ENCODE measurements at regions not wholly inside any gene's neighbourhood (a gene's known extent, or its start where the extent isn't known, plus 50 kb on each side); places are given as distances from the start of the nearest gene placed in this dataset.

DNA sequence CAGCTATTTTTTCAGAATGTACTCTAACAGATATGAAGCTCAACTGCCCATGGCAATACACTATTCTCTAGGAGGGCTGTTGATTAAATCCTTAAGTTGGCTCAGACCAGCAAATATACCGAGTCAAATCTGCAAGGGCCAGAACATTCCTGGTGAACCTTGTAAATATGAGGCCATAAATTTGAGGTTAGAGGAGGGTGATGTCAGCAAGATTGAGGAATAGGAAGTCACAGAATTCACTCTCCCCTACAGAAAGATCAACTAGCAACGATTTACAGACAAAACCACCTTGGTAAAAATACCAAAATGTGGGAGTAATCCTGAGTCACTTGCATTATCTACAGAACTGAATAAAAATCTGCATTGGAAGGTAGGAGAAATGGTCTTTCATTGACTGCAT, 399.3 kb downstream of the GPM6A start:
- H3K4me1 Mint-ChIP-seq: no peaks in the 10 kb centered on the region
- H3K9me3 Mint-ChIP-seq: peaks cover 9 to 16% of the 10 kb centered on the region in 2 donors
- H3K4me3 Mint-ChIP-seq: no peak overlapping the region
- no peak for ATAC-seq
- H3K27me3 Mint-ChIP-seq: no peaks in the 10 kb centered on the region
- DNase-seq: no peak
- H3K27ac Mint-ChIP-seq: no peak overlapping the region

DNA sequence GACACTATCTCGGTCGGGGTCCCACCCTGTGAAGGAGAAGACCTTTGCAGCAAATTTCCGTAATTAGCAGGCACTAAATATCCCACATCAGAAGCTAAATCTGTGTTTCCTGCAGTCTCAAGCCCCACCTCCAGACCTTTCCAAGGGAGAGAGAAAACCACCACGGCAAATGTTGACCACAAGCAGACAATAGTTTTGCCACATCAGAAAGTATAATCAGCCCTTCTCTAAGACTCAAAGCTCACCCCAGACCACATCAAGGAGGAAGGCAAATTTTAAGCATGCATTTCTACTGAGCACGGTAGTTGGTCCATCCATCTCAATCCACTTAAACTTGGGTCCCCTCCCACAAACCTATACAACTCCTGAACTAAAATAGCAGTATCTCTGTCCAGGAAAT, 398.5 kb downstream of the GPM6A start:
- Mint-ChIP-seq H3K27ac (no peak overlapping the region), H3K4me3 (no peak overlapping the region)

DNA sequence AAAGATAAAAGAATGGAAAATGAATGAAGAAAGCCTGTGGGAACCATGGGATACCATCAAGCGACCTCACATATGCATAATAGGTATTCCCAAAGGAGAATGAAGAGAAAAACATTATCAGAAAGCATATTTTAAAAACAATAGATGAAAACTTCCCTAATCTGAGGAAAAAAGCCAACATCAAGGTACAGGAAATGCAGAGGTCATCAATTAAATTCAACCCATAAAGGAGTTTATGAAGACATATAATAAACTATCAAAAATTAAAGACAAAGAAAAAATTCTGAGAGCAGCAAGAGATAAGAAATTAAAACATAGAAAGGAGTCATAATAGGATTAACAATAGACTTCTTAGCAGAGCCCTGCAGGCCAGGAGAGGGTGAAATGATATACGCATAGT, 397.5 kb downstream of the GPM6A start:
- Mint-ChIP-seq H3K27me3 (no peaks in the 10 kb centered on the region), H3K4me1 (no peaks in the 10 kb centered on the region), H3K9me3 (peaks cover 9 to 16% of the 10 kb centered on the region in 2 donors), H3K27ac (no peak overlapping the region), H3K4me3 (no peak overlapping the region)
- no peak for DNase-seq
- ATAC-seq: no peak

More for the DNA sequence above, 398.5 kb downstream of the GPM6A start:
- H3K4me1 Mint-ChIP-seq: no peaks in the 10 kb centered on the region
- H3K27me3 Mint-ChIP-seq: no peaks in the 10 kb centered on the region
- peaks cover 9 to 16% of the 10 kb centered on the region in 2 donors for H3K9me3 Mint-ChIP-seq
- DNase-seq (no peak), ATAC-seq (no peak)

DNA sequence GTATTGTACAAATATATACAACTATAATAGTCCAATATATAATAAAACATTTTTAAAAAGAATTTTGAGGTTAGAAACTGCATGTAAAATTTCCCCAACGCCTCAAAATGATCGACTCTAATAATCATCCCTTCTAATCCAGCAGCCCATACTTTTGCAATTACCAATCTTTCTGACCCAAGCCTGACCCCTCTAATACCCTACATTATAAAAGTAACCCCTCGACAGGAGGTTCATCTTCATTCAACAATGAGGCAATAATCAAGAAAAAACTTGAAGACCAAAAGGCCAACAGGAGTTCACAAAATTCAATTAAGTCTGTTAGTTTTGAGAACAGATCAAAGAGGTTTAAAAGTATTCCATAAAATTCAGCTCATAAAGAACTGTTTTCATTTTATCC, 393.5 kb downstream of the GPM6A start:
- ATAC-seq (no peak), DNase-seq (no peak)
- Mint-ChIP-seq H3K4me3 (no peak overlapping the region), H3K27ac (no peak overlapping the region), H3K27me3 (no peaks in the 10 kb centered on the region), H3K4me1 (no peaks in the 10 kb centered on the region), H3K9me3 (peaks cover 4 to 9% of the 10 kb centered on the region in 2 donors)

DNA sequence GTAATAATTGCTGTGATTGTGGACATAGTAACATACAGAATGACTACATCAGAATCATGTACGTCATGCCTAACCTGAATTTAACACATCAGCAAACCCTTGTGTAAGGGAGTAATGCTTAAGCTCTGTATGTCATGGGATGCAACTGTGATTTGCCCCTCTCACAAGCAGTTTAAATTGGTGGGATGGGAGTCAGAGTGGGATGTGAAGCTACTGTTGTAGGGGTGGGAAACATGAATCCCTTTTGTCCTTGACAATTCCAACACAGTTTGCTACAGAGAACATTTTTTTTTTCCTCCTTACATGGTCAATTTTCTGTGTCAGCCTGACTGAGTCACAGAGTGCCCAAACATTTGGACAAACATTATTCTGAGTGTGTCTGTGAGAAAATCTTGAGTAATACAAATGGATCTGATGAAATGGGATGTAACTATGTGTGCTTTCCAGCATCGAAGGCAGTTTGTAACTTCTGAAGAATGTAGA, 392.8 kb downstream of the GPM6A start:
- ATAC-seq: no peak

DNA sequence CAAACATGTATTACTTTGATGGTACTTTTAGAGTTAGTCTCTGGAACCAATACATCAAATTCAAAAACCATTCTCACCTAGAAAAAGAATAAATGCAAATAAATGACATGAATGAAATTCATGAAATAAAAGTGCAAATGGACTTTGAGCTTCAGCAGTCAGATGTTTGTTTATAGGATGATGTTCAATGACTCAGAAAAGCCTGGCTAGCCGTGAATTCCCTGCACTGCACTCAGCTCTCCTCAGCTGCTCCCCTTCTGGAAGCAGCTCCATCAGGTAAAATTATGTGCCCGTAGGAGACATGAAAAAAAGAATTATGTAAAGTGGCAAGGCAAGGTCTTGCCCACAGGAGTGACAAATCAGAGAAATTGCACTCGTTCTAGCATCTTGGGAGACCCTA, 390.6 kb downstream of the GPM6A start:
- Mint-ChIP-seq H3K4me1 (no peaks in the 10 kb centered on the region), H3K27ac (no peak overlapping the region), H3K9me3 (no peaks in the 10 kb centered on the region), H3K4me3 (no peak overlapping the region), H3K27me3 (no peaks in the 10 kb centered on the region)
- no peak for DNase-seq
- ATAC-seq: no peak

More for the DNA sequence above, 392.8 kb downstream of the GPM6A start:
- H3K27ac Mint-ChIP-seq: no peak overlapping the region
- H3K27me3 Mint-ChIP-seq: no peaks in the 10 kb centered on the region
- no peak overlapping the region for H3K4me3 Mint-ChIP-seq
- peaks cover 0 to 8% of the 10 kb centered on the region in 2 donors for H3K9me3 Mint-ChIP-seq
- H3K4me1 Mint-ChIP-seq: no peaks in the 10 kb centered on the region
- no peak for DNase-seq

DNA sequence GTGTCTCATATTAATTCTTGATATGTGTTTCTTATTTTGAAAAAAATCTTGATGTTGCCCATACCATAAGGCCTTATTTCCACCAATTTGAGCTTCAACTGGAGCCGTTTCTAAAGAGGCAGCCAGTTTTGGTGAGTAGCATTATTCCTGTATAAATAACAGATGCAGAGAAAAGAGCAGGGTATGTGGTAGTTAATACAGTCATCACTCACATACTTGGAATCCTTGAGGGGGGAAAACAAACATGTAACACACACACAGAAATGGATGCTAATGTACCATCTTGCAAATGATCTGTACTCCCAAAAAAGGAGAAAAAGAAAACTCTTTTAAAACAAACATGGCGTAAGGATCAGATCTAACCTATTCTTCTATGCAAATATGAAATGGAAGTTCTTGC, 389.7 kb downstream of the GPM6A start:
- Mint-ChIP-seq H3K27ac (no peak overlapping the region), H3K4me1 (no peaks in the 10 kb centered on the region), H3K27me3 (no peaks in the 10 kb centered on the region), H3K4me3 (no peak overlapping the region), H3K9me3 (no peaks in the 10 kb centered on the region)
- DNase-seq: no peak
- ATAC-seq: no peak

DNA sequence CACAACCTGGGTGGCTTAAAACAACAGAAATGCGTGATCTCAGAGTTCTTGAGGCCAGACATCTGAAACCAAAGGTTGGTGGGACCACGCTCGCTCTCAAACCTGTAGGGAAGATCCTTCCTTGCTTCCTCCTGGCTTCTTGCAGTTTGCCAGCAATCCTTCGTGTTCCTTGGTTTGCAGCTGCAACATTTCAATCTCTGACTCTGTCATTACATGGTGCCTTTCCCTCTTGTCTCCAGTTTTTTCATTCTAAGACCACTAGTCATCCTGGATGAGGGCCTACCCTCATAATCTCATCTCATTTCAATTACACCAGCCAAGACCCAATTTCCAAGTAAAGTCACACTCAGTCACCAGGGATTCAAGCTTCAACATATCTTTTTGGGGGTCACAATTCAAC, 388.0 kb downstream of the GPM6A start:
- Mint-ChIP-seq H3K4me1 (no peaks in the 10 kb centered on the region), H3K27ac (no peak overlapping the region), H3K4me3 (no peak overlapping the region), H3K27me3 (no peaks in the 10 kb centered on the region), H3K9me3 (no peaks in the 10 kb centered on the region)
- ATAC-seq (no peak), DNase-seq (no peak)

DNA sequence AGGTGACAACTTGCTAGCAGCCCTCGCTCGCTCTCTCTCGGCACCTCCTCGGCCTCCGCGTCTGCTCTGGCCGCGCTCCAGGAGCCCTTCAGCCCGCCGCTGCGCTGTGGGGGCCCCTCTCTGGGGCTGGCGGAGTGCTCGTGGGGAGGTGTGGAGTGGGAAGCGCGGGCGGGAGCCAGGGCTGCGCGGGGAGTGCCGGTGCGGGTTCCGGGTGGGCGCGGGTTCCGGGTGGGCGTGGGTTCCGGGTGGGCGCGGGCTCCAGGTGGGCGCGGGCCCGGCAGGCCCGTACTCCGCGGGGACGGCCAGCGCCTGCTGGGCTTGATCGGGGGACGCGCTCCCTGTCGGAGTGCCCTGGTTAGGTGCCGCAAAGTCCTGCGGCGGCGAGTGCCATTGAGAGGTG, 384.3 kb downstream of the GPM6A start:
- Mint-ChIP-seq H3K9me3 (peaks cover 0 to 4% of the 10 kb centered on the region in 2 donors), H3K27me3 (no peaks in the 10 kb centered on the region), H3K4me3 (no peak overlapping the region), H3K4me1 (no peaks in the 10 kb centered on the region), H3K27ac (no peak overlapping the region)
- ATAC-seq (peak; percentile 80), DNase-seq (no peak)

DNA sequence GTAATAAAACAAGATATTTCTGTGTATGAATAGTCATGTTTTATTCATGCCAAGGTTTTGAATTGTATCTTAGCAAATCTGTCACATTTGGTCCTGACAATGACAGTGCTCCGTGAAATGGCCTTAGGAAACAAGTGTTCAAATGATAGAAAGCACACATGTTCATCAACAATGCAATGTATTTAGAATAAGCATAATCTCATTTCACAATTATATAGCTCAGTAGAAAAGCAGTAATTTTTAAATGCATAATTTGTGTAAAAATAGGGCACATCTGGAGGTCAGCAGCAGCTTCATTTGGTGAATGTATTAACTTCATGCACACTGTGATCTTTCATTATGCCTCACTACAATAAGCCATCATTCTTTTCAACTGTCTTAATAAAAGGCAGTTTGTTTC, 380.4 kb downstream of the GPM6A start:
- no peak for DNase-seq
- Mint-ChIP-seq H3K27me3 (no peaks in the 10 kb centered on the region), H3K4me1 (no peaks in the 10 kb centered on the region), H3K4me3 (no peak overlapping the region), H3K9me3 (peaks cover 0 to 4% of the 10 kb centered on the region in 2 donors), H3K27ac (no peak overlapping the region)
- no peak for ATAC-seq

DNA sequence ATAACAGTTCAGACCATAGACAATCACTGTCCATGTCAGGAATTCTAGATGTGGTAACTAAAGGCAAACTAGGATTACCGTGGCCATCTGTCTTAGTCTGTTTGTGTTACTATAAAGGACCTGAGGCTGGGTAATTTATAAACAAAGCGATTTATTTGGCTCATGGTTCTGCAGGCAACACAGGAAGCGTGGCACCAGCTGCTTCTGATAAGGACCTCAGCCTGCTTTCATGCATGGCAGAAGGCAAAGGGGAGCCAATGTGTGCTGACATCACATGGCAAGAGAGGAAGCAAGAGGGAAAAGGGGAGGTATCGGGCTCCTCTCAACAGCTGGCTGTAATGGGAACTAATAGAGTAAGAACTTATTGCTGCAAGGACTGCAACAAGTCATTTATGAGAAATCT, 376.7 kb downstream of the GPM6A start:
- no peak for DNase-seq

DNA sequence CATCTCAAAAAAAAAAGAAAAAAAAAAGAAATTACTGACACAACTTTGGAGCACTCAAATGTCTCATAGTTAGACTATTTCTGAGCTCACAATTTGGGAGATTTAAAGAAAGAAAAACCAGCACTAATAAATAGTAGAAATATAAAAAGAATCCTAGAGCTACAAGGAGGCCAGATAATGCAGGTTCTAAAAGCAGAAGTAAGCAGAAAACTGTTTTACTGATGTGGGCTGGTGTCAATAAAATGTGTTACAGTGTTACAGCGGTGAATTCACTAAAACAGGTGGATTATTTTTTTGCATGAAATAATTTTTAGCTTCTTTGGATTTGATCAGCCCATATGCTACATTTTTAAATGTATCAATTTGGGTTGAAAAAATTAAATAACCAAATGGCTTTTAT, 375.9 kb downstream of the GPM6A start:
- Mint-ChIP-seq H3K4me1 (no peaks in the 10 kb centered on the region), H3K4me3 (no peak overlapping the region), H3K27ac (no peak overlapping the region), H3K27me3 (no peaks in the 10 kb centered on the region), H3K9me3 (no peaks in the 10 kb centered on the region)
- DNase-seq (no peak), ATAC-seq (no peak)

More for the DNA sequence above, 376.7 kb downstream of the GPM6A start:
- Mint-ChIP-seq H3K4me3 (no peak overlapping the region), H3K4me1 (no peaks in the 10 kb centered on the region), H3K27ac (no peak overlapping the region), H3K9me3 (no peaks in the 10 kb centered on the region), H3K27me3 (no peaks in the 10 kb centered on the region)
- ATAC-seq: no peak

DNA sequence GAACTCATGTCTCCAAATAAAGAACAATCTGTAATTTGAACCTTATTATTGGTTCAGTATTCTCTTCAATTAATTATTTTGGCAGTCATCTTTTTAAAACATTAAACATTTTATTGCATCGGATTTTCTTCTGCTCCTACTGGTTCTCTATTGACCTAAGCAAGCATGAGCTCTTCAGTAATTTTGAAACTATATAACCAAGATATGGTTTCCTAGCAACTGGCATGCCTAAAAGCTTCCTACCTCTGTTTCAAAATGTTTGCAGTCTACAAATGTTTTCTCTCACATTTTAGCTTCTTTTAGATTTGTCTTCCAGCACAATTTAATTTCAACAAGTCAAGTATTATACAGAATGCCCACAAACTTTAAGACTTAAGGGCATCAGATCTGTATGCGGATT, 371.3 kb downstream of the GPM6A start:
- Mint-ChIP-seq H3K27ac (no peak overlapping the region), H3K4me3 (no peak overlapping the region), H3K9me3 (no peaks in the 10 kb centered on the region), H3K4me1 (no peaks in the 10 kb centered on the region), H3K27me3 (no peaks in the 10 kb centered on the region)
- ATAC-seq: no peak
- no peak for DNase-seq

DNA sequence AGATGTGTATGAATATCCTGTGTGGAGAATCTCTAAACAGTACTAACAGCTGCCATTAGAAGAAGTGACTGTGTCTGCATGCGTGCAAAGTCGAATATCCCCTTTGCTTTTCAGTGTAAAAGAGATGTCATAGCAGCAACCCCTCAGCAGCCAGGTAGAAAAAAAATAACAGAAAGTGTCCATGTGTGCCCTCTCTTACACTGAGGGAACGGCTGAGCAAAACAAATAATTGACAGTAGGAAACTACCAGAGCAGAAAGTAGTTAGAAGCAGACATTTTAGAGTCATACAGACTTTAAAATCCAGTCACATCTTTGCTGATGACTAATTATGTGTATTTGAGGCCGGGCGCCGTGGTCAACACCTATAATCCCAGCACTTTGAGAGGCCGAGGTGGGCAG, 370.8 kb downstream of the GPM6A start:
- no peaks in the 10 kb centered on the region for H3K27me3 Mint-ChIP-seq
- no peak for DNase-seq
- H3K27ac Mint-ChIP-seq: no peak overlapping the region
- no peak overlapping the region for H3K4me3 Mint-ChIP-seq
- no peak for ATAC-seq
- H3K4me1 Mint-ChIP-seq: no peaks in the 10 kb centered on the region
- H3K9me3 Mint-ChIP-seq: no peaks in the 10 kb centered on the region

DNA sequence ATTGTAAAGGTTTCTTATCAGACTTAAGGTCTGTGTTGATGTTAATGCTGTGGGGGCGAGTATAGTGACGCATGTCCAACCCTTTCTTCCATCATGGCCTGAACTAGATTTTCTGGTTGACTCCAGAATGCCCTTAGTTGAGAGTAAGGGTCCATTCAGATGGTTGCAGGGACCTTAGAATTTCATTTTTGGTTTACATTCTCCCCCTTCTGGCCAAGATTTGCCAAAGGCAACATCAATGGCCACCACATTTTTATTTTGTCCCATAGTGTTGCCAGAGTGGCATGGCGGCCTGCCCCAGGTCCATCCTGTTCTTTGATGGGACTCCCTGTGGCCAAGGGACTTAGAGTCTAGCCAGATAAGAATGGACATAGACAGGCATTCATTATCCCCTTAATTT, 368.5 kb downstream of the GPM6A start:
- Mint-ChIP-seq H3K4me1 (no peaks in the 10 kb centered on the region), H3K27me3 (no peaks in the 10 kb centered on the region), H3K9me3 (no peaks in the 10 kb centered on the region), H3K4me3 (no peak overlapping the region), H3K27ac (no peak overlapping the region)
- no peak for DNase-seq
- ATAC-seq: no peak

DNA sequence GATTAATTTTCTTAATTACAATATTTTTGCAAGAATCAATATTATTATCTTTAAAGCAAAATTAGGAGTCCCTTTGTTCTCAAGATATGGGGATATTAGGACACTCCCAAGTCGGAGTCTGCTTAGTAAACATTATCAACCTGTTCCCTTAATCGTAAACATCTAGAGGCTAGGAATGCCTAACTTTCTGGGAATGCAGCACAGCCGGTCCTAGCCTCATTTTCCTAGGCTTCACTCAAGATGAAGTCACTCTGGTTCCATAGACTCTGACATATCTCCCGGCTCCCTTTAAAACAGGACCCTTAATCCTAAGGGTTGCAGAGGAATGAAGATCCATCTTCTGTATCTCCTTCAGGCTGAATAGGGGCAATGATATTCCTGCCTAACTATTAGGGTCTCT, 367.6 kb downstream of the GPM6A start:
- ATAC-seq (no peak), DNase-seq (no peak)
- Mint-ChIP-seq H3K4me3 (no peak overlapping the region), H3K9me3 (peaks cover 0 to 6% of the 10 kb centered on the region in 2 donors), H3K27ac (no peak overlapping the region), H3K27me3 (no peaks in the 10 kb centered on the region), H3K4me1 (no peaks in the 10 kb centered on the region)

DNA sequence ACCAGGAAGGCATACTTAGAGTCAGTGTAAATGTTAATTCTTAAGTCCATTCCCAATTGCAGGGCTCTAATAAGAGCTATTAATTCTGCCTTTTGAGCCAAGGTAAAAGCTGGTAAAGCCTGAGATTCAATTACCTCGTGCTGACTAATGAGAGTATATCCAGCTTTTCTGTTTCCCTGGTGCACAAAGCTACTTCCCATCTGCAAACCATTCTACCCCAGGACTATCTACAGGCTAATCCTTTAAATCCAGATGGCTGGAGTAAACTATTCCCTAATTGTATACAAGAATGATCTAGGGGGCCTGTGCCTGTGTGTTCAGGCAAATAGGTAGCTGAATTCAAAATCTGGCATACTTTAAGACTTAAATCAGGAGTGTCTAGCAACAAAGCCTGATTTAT, 365.0 kb downstream of the GPM6A start:
- Mint-ChIP-seq H3K27ac (no peak overlapping the region), H3K4me3 (no peak overlapping the region)
- no peak for ATAC-seq

More for the DNA sequence above, 365.0 kb downstream of the GPM6A start:
- Mint-ChIP-seq H3K27me3 (no peaks in the 10 kb centered on the region), H3K9me3 (peaks cover 0 to 6% of the 10 kb centered on the region in 2 donors), H3K4me1 (no peaks in the 10 kb centered on the region)
- no peak for DNase-seq
